Stomach (tissue), 4 donors: ENCODE measurements at regions not wholly inside any gene's neighbourhood (a gene's known extent, or its start where the extent isn't known, plus 50 kb on each side); places are given as distances from the start of the nearest gene placed in this dataset.

ENCODE experiments used
- POLR2AphosphoS5 ChIP-seq, 3 donors: sonication (generic); formaldehyde crosslinking; IDR thresholded peaks; one replicate each; pipeline ENCODE4 v1.6.1; 2016; ENCODE audit warnings: antibody characterized with exemption in 3 of 3
- TF ChIP-seq, protein P1 (sequence below), 7 experiments: fragments of 450-650 bp in 4 of 7; fragments of 200-600 bp in 3 of 7; sonication (generic) in 3 of 7; IDR thresholded peaks; one replicate each; pipeline ENCODE4 v1.5.1; 2016 to 2019; ENCODE audit warnings: antibody characterized with exemption in 7 of 7, control low read depth in 2 of 7, mild to moderate bottlenecking in 1 of 7

DNA sequence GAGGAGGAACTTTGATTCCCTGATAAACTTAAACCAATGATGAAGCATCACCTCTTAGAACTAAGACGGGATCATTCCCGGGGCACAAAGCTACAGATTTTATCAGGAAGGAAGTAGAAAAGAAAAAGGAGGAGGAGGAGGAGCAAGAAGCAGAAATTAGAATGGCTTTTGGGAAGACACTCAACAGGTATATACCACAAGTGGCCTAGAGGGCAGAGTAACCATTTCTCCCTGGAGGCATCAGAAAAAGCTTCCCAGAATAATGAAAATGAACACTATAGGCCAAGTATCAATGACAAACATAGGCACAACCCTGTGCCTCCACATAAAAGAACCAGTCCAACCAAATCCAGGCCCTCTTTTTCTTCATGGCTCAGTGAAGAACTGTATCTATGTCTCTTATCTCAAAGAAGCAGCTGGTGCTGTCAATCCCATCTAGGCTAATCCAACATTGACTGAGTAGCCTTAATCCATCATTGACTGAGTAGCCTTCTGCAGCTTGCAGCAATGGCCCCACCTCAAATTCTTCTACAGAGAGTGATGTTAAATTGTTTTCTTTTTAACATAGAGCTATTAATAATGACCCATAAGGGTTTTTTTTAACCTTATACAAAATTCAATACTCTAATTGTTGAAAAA is 178.8 kb upstream of the KIF2A start:
- TF ChIP-seq, protein P1, sequence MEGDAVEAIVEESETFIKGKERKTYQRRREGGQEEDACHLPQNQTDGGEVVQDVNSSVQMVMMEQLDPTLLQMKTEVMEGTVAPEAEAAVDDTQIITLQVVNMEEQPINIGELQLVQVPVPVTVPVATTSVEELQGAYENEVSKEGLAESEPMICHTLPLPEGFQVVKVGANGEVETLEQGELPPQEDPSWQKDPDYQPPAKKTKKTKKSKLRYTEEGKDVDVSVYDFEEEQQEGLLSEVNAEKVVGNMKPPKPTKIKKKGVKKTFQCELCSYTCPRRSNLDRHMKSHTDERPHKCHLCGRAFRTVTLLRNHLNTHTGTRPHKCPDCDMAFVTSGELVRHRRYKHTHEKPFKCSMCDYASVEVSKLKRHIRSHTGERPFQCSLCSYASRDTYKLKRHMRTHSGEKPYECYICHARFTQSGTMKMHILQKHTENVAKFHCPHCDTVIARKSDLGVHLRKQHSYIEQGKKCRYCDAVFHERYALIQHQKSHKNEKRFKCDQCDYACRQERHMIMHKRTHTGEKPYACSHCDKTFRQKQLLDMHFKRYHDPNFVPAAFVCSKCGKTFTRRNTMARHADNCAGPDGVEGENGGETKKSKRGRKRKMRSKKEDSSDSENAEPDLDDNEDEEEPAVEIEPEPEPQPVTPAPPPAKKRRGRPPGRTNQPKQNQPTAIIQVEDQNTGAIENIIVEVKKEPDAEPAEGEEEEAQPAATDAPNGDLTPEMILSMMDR (IDR thresholded peaks at IDR 0.05), result no peak
- TF ChIP-seq POLR2AphosphoS5 (IDR thresholded peaks at IDR 0.05), result no peak
